Thoracic aorta (tissue), 2 donors: ENCODE measurements at regions not wholly inside any gene's neighbourhood (a gene's known extent, or its start where the extent isn't known, plus 50 kb on each side); places are given as distances from the start of the nearest gene placed in this dataset.

Experiments used
- ATAC-seq: fragments of 150-250 bp; one replicate; pipeline ENCODE4 v1.8.0; 2017; ENCODE audit warnings: low read depth; ENCODE audit not compliant: insufficient number of reproducible peaks, low FRiP score
- DNase-seq: peaks from one replicate; pipeline ENCODE4 v3.0.0-alpha.2; 2020; ENCODE audit warnings: low spot score
- H3K27ac ChIP-seq, 2 donors: fragments of 200-600 bp; sonication (generic); 1 replicate in 1 of 2; 2 replicates in 1 of 2; pipeline ENCODE4 v1.5.1; 2016; ENCODE audit warnings: mild to moderate bottlenecking in 2 of 2, moderate library complexity in 2 of 2
- H3K27me3 ChIP-seq: fragments of 200-600 bp; sonication (generic); replicated peaks from 2 replicates; pipeline ENCODE4 v1.6.0; 2016; ENCODE audit warnings: mild to moderate bottlenecking; ENCODE audit not compliant: insufficient read depth
- H3K36me3 ChIP-seq: fragments of 200-600 bp; sonication (generic); one replicate; pipeline ENCODE4 v1.5.1; 2016
- H3K4me1 ChIP-seq, 2 donors: fragments of 200-600 bp; sonication (generic); 1 replicate in 1 of 2; 2 replicates in 1 of 2; pipeline versions ENCODE4 v1.5.1 to v1.6.0; 2016; ENCODE audit warnings: low read depth in 2 of 2, mild to moderate bottlenecking in 1 of 2; ENCODE audit not compliant: control insufficient read depth in 1 of 2
- H3K4me3 ChIP-seq: fragments of 200-600 bp; sonication (generic); 2 replicates; pipeline ENCODE4 v1.5.1; 2016; ENCODE audit warnings: mild to moderate bottlenecking
- H3K9me3 ChIP-seq: fragments of 200-600 bp; sonication (generic); 2 replicates; pipeline ENCODE4 v1.5.1; 2016
- TF ChIP-seq, protein P1 (sequence below): fragments of 200-600 bp; sonication (generic); IDR thresholded peaks from one replicate; pipeline ENCODE4 v1.5.1; 2019; ENCODE audit warnings: antibody characterized with exemption

DNA sequence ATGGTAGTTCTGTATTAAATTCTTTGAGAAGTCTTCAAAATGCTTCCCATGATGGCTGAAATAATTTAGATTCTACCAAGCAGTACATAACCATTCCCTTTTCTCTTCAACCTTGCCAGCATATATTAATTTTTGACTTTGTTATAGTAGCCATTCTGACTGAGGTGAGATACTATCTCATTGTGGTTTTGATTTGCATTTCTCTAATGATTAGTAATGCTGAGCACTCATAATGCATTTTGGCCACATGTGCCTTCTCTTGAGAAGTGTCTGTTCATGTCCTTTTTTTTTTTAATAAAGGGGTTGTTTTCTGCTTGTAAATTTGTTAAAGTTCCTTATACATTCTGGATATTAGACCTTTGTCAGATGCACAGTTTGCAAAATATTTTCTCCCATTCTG lies 173.9 kb downstream of the CALCRL start:
- no peak for ATAC-seq
- TF ChIP-seq, protein P1, sequence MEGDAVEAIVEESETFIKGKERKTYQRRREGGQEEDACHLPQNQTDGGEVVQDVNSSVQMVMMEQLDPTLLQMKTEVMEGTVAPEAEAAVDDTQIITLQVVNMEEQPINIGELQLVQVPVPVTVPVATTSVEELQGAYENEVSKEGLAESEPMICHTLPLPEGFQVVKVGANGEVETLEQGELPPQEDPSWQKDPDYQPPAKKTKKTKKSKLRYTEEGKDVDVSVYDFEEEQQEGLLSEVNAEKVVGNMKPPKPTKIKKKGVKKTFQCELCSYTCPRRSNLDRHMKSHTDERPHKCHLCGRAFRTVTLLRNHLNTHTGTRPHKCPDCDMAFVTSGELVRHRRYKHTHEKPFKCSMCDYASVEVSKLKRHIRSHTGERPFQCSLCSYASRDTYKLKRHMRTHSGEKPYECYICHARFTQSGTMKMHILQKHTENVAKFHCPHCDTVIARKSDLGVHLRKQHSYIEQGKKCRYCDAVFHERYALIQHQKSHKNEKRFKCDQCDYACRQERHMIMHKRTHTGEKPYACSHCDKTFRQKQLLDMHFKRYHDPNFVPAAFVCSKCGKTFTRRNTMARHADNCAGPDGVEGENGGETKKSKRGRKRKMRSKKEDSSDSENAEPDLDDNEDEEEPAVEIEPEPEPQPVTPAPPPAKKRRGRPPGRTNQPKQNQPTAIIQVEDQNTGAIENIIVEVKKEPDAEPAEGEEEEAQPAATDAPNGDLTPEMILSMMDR: no peak

DNA sequence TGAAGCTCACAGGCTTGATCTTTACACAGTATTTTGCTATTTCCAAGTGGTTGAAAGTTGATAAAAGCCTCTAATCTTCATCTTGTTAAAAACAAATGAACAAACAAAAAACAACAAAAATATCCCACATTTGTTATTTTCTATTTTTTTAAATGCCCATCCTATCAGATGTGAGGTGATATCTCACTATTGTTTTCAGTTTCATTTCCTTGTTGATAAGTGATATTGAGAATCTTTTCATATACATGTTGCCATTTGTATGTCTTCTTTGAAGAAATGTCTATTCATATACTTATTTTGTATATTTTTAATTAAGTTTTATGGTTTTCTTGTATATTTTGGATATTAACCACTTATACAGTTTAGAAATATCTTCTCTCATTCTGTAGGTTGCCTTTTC lies 175.8 kb downstream of the CALCRL start:
- Histone ChIP-seq H3K4me1 (no peaks in the 10 kb centered on the region), H3K36me3 (no peaks in the 10 kb centered on the region), H3K4me3 (no peak overlapping the region), H3K27me3 (no peaks in the 10 kb centered on the region), H3K9me3 (no peaks in the 10 kb centered on the region), H3K27ac (no peak overlapping the region)
- DNase-seq (no peak), ATAC-seq (no peak)
- TF ChIP-seq, protein P1: no peak

More for the DNA sequence above, 173.9 kb downstream of the CALCRL start:
- H3K36me3 ChIP-seq: no peaks in the 10 kb centered on the region
- H3K9me3 ChIP-seq: no peaks in the 10 kb centered on the region
- no peak for DNase-seq
- no peak overlapping the region for H3K27ac ChIP-seq
- H3K27me3 ChIP-seq: no peaks in the 10 kb centered on the region
- no peaks in the 10 kb centered on the region for H3K4me1 ChIP-seq
- no peak overlapping the region for H3K4me3 ChIP-seq

DNA sequence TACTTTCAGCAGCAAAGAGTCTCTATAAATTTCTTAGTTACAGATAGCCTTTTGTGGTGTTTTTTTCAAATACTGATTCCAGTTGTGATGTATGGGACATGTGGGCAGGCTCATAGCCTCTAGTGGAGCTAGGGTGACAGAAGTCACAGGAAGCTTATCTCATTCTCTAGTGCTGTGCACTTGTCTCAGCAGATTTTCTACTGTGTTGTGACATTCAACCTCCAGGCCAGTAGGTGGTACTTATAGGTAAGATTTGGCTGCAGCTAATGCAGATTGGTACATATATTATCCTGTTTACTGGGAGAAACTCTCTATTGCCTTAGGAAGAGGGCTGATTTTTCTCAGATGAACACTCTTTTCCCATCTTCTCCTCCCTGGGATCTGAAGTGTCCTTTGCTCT lies 176.2 kb downstream of the CALCRL start:
- Histone ChIP-seq H3K9me3 (no peaks in the 10 kb centered on the region), H3K36me3 (no peaks in the 10 kb centered on the region), H3K4me1 (no peaks in the 10 kb centered on the region), H3K4me3 (no peak overlapping the region), H3K27ac (no peak overlapping the region), H3K27me3 (no peaks in the 10 kb centered on the region)
- TF ChIP-seq, protein P1: no peak
- DNase-seq (no peak), ATAC-seq (no peak)

DNA sequence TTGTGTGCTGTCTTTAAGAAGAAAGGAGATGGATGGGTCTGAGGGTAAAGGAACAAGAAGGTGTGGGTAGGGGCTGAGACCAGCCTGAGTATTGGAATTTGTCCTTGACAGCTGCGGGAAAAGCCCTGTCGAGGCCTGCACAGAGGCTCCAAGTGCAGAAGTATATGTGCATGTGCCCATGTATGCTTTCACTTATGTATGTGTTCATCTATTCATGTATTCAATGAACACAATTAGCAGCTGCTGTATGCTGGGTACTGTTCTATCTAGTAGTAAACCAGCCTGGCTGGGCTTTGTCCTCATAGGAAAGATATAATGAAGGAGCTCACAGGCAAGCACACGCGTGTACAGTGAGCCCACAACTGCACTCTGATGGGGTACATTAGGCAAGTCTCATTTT lies 181.4 kb downstream of the CALCRL start:
- no peak for ATAC-seq
- TF ChIP-seq, protein P1: no peak

DNA sequence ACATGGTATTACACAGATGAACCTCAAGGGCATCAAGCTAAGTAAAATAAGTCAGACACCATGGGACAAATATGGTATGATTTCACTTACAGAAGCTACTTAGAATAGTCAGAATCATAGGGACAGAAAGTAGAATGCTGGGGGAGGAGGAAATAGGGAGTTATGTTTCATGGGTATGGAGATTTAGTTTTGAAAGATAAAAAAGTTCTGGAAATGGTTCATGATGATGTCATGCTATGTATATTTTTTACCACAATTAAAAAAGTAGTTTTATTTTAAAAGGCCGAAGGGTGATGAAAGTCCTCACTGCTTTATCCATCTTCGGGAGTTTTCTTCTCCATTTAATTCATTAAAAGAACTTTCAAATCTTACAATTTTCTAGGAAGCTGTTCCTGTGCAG lies 181.9 kb downstream of the CALCRL start:
- ATAC-seq: no peak
- no peaks in the 10 kb centered on the region for H3K4me1 ChIP-seq

More for the DNA sequence above, 181.4 kb downstream of the CALCRL start:
- no peaks in the 10 kb centered on the region for H3K36me3 ChIP-seq
- H3K4me1 ChIP-seq: no peaks in the 10 kb centered on the region
- no peaks in the 10 kb centered on the region for H3K27me3 ChIP-seq
- no peak for DNase-seq
- no peak overlapping the region for H3K4me3 ChIP-seq
- no peaks in the 10 kb centered on the region for H3K9me3 ChIP-seq
- H3K27ac ChIP-seq: no peak overlapping the region

More for the DNA sequence above, 181.9 kb downstream of the CALCRL start:
- Histone ChIP-seq H3K36me3 (no peaks in the 10 kb centered on the region), H3K27ac (no peak overlapping the region), H3K9me3 (no peaks in the 10 kb centered on the region), H3K4me3 (no peak overlapping the region), H3K27me3 (no peaks in the 10 kb centered on the region)
- TF ChIP-seq, protein P1: no peak
- DNase-seq: no peak
